Activated CD4-positive, CD25-positive, alpha-beta regulatory T cell (primary cell): ENCODE measurements at regions not wholly inside any gene's neighbourhood (a gene's known extent, or its start where the extent isn't known, plus 50 kb on each side); places are given as distances from the start of the nearest gene placed in this dataset.

ENCODE experiments used
- DNase-seq, 4 experiments: peaks; one replicate each; lab custom pipeline; 2025; lab: John Stamatoyannopoulos, UW

DNA sequence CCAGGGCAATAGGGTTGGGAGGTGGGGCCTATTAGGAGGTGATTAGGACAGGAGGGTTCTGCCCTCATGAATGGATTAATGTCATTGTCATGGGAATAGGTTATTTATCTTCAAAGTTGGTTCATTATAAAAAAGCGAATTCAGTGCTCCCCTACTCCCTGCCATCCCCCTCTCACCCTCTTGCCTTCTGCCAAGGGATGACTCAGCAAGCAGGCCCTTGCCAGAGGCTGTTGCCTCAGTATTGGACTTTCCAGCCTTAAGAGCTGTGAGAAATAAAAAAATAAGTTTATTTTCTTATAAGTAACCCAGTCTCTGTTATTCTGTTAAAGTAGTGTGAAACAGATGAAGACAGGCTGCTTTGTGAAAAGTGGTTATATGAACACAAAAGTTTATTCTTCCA, 381.1 kb upstream of the ZFP64 start:
- DNase-seq = no peak

DNA sequence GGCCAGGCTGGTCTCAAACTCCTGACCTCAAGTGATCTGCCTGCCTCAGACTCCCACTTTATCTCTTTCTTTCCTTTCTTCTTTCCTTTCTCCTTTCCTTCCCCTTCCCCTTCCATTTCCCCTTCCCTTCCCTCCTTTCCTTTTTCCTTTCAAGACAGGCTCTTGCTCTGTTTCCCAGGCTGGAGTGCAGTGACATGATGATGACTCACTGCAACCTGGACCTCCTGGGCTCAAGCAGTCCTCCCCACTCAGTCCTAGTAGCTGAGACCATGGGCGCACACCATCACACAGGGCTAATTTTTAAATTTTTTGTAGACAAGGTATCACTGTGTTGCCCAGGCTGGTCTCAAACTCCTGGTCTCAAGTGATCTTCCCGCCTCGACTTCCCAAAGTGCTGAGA, 377.6 kb upstream of the ZFP64 start:
- no peak for DNase-seq

DNA sequence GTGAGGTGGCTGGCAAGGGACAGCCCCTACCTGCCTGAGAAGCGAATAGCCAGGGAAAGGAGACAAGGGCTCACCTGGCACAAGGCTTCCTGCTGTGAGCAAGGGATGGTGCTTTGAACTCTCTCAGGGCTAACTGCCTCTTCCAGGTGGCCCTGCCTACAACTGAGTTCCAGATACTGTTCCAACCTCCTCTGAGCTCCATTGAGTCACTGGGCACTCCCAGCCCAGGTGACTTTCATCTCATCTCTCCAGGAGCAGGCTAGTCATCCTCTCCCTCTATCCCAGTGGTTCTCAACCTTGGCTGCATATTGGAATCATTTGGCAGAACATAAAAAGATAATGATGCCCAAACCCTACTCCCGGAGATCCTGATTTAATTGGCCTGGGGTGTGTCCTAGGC, 374.0 kb upstream of the ZFP64 start:
- no peak for DNase-seq

DNA sequence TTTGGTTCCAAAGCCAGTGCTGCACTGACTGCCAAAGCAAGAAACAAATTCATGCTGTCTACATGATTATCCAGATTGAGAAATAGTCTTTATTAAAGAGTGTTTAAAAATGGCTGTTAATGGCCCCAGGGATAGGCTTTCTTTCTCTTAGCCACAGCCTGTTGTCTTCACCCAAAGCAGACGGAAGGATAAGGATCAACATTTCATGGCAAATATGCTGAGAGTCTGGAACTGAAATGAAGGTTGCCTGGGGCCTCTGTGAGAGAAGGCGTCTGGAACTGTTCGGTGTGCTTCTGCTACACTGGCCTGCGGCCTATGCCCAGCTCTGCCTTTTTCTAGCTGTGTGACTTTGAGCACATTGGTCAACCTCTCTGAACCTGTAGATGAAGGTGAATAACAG, 373.0 kb upstream of the ZFP64 start:
- DNase-seq = no peak

DNA sequence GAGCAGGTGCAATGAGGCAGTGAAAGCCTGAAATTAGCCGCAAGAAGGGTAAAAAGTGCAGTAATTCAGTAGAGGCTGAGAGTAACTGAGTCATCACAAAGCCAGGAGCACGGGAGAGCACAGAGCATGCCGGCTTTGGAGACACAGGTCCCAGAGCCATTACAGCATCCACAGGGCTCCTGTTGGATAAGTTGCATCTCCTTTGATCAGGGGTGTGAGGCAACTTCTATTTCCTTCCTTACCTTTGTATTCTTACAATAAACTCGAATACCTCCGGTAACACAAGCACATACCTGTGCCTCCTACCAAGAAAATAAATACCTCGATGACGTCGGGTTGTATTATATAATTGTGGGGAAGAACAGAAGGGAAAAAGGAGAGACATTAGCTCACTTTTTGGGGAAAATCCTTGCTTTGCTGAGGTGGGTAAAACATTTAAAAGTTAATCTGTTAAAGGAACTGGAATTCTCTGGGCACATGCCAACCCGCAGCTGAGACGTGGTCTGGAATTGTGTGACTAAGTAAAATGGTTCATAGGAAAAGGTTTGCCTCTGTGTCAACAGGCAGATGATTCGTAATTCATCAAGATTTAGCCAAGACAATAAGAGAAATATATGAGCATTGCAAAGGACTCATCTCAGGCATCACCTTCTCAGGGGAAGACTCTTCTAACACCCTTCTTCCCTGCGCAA, 360.7 kb upstream of the ZFP64 start:
- DNase-seq = no peak

DNA sequence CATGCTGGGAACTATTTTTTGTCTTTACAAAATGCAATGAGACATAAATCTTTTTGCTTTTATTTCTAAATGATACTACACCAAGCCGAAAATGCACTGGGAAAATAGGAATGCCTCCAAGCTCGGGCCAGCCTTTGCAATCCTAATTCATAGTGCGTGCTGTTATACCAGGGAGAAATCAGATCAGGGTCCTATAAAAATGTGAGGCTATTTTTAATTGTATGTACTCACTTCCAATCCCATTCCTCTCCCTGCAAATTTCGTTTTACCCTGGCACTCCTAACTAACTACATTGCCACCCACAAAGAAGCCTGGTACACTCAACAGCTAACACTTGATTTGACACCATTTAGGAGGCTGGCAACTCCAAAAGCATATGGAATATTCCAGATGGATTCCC, 350.6 kb upstream of the ZFP64 start:
- no peak for DNase-seq

DNA sequence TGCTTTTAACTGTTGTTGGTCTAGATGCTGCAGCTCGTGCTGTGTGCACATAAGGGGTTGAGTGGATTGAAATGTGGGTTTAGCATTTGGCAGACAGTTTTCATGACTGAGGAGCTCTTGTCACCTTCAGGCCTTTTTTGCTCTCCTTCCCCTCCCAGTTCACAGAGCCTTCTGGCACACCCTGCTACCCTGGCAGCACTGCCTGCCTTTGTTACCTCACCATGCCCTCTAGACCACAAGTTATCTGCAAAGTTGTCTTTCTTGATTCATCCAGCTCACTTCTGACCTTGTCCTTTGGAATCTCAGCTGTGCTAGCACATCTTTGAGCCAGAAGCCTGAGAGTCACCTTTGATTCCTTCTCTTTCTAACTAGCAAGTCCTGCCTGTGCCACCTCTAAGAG, 348.9 kb upstream of the ZFP64 start:
- no peak for DNase-seq

DNA sequence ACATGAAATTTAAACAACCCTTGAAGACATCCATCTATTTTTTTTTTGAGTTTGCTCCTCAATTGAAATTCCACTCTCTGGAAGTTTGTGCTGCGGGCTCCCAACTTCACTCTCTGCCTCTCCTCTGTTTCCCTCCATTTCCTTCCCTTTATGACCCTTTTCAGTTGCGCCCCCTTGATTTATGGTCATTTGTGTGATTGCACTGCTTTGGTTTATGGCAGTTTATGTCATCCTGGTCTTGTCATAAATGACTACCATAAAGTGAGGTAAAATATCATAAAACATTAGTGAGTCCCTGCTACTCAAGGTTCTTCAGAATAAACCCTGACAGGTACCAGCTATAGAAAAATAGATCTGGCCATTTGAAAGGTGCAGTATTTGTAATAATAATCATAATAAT, 348.3 kb upstream of the ZFP64 start:
- no peak for DNase-seq

DNA sequence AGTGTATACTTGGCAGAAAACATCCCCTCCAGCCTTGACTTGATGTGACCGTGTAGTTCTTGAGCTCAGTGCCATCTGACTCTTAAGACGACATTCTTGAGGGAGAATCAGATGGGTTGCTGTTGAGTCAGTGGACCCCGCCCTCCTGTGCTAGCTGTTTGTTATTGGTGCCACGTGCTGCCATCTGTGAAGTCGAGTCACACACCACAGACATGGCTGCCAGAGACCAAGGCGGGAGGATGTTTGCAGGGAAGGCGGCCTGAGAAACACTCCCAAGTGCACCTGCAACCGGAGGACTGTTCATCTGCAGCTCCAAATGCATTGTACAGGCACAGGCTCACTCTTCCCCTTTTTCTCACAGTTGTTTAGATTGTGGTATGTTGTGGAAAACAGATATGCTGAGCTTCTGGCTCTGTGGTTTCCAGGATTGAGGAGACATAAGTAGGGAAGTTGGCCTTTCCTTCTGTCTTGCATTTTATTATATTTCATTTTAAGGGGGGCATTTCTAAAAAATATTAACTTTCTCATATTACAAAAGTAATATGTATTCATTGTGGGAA, 345.3 kb upstream of the ZFP64 start:
- no peak for DNase-seq

DNA sequence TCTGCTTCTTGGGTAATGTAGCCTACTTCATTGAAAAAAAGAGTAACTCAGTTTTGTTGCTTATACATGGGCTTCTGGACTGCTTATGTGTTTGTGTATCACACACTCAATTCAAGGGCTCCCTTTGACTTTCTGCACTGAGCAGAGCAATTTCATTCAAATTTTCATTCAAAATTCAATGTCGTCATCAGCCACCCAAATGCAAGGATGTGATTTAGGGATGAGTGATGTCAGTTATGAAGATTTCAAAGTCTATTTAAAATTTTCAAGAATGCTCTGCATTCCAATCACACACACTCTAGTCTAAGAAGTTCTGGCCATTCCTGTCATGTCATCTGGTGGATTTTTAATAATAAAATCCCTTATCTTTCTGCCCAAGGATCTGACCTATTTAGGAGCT, 344.5 kb upstream of the ZFP64 start:
- no peak for DNase-seq

DNA sequence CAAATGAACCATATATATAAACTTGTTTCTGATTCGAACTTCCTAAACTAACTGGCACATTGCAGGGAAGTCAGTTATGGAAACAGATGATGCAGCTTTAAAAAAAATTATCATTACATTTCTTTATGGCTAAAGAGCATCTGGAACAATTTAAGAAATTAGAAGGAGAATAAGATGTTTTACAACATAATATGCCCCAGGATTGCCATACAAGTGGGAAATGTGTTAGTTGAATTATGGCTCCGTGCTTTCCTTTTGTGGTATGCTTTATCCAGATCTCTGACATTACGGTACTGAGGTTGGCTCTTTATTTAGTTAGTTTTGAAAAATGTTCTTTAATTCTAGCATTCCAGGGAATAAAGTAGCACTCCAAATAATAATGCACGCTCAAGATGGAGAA, 343.0 kb upstream of the ZFP64 start:
- no peak for DNase-seq

DNA sequence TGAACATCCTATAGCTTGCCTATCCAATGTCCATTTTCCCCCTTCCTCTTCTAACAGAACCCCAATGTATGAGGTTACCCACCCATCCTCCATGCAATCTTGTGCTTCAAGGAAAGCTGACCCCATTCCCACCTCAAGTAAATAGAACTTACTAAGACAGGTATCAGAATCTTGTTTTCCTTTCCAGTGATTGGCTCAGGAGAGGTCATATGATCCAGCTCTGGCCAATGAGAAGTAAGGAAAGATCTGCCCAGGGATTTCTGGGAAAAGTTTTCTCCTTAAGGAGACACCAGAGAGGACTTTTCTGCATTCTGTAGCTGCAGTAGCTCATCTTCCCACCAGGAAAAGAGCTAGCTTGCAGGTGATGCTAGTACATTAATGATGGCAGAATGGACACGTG, 341.8 kb upstream of the ZFP64 start:
- DNase-seq = no peak

DNA sequence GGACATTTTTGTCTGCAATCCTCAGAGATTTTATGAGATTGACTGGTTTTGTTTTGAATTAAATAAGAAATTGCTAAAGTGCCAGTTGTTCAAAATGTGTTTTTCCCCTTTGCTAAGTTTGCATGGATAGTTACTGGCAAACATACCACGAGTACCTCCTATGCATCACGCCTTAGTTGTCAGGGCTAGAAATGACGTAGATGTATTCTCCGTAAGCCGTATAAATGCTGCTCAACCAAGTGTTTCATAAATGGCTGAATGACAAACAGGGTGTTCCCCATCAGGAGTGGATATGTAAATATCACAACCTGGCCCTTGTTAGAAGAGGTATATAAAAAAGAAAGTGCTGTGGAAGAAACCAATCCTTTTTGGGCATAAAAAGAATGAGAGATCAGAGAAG, 341.1 kb upstream of the ZFP64 start:
- DNase-seq = no peak

DNA sequence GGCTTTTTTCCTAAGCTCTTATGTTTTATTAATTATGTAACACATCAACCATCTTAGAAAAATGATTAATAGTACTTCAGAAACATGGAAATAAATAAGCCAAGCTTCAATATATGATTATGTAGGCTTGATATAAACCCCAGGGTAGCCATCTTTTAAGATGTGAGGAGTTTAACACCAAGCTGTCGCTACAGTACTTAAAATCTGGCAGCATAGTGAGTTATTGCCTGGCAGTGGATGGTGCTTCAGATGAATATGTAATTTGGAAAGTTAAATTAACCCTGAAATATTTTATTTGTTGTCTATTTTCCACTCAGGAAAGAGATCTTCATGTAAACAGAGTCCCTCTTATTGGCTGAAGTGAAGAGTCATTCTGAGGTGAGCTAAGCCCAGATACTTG, 339.0 kb upstream of the ZFP64 start:
- no peak for DNase-seq

DNA sequence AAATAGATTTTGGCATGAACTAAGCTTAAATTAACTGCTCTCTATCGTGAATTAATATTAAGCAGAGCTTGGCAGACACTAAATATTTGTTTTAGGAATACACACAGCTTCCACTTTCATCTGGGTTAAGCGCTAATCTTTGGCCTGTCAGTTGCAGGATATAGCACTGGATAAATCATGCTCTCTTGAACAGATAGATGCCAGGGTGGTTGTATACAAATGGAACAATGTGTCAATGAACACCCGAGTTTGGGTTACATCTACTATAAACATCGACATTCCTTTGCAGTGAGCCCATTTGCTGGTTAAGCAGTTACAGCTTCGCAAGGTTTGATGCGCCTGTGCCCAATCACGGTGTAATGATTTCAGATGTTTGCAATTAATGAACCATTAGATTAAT, 338.2 kb upstream of the ZFP64 start:
- no peak for DNase-seq

DNA sequence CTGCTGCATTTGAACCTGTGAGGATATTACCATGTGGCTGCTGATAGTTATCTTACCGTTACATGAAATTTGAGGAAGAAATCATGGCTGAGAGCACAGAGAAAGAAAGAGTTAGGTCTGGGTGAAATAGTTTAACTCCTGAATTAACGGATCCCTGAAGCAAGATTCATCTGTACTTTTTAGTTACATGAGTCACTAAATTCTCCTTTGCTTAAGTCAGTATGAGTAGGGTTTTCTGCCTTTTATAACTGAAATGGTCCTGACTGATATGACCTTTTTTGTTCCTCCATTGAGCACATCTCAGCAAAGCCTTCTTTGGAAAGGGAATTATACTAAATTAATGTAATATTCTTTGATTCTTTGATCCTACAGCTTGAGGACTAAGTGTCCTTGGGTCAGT, 333.3 kb upstream of the ZFP64 start:
- DNase-seq = no peak

DNA sequence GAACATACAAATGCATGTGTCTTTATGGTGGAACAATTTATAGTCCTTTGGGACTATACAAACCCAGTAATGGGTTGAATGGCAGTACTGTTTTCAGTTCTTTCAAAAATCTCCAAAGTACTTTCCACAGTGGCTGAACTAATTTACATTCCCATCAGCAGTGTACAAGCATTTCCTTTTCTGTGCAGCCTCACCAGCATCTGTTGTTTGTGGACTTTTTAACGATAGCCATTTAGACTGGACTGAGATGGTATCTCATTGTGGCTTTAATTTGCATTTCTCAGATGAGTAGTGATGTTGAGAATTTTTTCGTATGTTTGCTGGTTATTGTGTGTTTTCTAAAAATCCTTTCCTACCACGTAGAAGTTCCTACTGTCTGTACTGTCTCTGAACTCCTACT, 327.2 kb upstream of the ZFP64 start:
- no peak for DNase-seq

DNA sequence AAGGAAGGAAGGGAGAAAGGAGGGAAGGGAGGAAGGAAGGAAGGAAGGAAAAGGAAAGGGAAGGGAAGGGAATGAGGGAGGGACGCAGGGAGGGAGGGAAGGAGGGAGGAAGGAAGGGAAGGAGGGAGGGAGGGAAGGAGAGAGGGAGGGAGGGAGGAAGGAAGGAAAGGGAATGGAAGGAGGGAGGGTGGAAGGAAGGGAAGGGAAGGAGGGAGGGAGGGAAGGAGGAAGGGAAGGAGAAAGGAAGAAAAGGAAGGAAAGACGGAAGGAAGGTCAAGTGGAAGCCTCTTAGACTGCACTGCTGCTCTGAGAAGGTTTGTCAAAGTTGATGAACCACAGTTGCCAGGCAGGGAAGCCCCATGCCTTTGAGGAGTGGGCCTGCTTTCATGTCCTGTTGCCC, 324.3 kb upstream of the ZFP64 start:
- DNase-seq = no peak

DNA sequence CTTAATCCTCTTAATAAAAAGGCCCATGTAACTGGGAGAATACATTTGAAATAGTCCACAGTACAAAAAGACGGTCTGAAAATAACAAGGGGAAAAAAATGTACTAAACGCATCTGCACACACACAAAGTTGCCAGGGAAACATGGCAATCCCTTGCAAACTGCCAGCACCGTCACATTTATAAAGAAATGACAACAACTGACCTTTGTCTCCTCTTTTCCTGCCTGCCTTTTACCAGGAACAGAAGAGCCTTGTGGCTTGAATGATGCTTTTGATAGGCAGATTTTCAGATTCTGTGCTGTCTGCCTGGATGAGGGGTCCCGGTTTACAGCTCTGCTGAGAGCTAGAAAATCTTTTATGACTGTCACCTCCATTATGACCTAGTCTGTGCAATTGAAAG, 308.6 kb upstream of the ZFP64 start:
- DNase-seq = no peak

DNA sequence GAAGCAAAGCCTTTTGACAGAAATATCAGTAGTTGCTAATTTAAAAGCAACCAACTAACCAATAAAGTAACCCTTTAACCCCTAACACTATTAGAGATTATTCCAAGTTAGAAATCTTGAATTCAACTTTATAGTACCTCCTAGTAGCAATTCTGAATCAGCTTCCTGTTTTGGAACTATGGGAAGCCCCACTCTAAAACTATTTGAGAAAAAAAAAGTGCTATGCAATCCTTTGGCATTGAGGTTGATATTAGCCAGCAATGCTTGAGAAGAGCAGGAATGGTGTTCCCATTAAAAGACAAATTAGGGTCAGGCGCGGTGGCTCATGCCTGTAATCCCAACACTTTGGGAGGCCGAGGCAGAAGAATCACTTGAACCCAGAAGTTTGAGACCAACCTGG, 306.2 kb upstream of the ZFP64 start:
- no peak for DNase-seq

DNA sequence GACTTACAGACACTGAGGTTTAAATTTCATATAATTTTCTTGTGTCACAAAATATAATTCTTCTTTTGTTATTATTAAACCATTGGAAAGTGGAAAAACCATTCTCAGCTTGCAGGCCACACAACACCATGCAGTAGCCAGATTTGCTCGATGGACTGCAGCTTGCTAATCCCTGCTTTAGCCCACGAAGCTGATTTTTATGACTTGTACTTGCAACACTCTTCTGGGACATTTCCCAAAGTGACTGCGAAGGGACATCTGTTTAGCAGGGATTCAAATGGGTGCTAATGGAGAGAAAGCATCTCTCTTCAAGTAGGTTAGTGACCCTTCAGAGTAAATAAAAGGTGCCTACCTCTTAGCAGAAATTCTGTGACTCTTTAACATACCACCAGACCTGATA, 304.6 kb upstream of the ZFP64 start:
- no peak for DNase-seq

DNA sequence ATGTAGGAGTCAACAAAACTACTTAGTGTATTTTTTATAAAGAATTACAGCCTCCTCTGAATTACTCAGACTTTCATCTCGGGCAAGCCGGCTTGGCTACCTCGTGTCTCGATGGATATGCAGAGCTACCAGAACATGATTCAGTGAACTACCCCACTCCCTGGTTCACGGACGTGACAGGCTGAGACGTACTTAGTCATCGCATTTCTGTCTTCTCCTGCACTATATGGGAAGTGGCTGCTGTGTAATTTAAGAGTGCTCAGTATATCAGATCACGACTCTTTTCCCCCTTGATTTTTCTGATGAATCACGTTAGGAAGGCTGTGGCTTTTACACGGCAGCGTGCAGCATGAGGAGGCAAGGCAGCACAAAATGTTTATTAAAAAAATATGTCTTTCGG, 302.7 kb upstream of the ZFP64 start:
- DNase-seq = no peak

DNA sequence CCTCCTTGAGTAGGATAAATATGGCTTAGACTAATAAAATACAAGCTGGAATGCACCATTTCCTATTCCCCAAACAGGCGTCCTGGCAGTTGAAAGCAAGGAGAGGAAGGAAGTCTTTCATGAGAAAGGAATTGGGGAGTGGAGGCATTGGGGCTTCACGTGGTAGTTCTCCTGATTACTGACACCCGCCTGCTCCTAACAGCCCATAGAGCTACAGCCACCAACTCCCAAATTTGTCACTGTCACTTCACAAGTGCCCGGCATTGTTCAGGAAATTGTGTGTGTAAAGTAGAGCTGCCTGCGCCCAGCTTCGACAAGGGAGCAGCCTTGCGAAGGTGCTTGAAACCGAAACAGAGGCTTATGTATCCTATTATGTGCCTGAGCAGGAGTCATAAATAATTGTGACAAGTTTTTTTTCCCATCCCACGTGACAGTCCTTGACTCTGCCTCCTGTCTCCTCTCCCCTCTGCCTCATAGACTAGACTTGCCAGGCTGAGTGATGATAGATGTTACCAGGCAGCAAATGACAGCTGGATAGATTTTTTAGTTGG, 301.7 kb upstream of the ZFP64 start:
- no peak for DNase-seq

DNA sequence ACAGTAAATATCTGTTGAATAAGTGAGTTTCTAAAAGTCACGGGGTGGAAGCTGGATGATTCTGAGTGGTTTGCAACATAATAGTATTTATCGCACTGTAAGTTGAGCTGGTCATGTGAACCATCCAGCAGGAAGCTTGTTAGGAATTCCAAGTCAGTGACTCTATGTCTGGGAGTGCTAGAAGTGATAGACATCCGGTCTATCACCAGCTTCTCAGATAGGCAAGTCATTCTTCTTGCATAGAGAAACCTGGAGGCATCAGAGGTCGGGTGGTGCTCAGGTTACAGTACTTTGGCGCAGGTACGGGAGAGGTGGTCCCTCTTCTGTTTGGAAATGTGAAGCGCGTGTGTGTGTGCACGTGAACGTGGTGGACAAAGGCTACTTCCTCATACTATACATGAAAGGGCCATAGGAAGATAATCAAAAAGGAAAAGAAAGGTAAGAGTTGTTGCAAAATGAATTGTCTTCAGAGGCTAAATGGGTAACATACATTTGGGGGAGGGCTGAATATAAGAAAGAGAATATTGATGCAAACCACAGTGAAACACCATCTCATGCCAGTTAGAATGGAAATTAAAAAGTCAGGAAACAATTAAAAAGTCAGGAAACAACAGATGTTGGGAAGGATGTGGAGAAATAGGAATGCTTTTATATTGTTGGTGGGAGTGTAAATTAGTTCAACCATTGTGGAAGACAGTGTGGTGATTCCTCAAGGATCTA, 299.3 kb upstream of the ZFP64 start:
- DNase-seq = no peak
